ENCODE measurements at regions not wholly inside any gene's neighbourhood (a gene's known extent, or its start where the extent isn't known, plus 50 kb on each side); places are given as distances from the start of the nearest gene placed in this dataset.

DNA sequence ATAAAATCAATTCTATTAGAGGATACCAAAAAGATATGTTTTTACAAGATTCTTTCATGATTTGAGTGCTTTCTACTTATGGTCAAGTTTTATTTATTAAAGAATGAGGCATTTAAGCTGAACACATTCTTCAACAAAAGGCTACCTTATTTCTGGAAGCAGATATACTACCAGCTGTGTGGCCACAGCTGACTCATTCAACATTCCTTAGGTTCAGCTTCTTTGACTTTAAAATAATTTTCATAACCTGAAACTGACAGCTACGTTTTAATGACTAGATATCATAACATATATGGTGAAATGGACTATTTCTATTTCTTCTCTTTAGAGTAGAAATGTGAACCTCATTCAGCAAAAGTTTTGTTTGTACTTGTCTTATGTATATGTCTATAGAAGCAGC, 414.2 kb upstream of the SEMA3C start:
- TF ChIP-seq ADNP (CRISPR knock-in tag; IDR thresholded peaks at IDR 0.05) (no peak), TCF7L2 (IDR thresholded peaks at IDR 0.05; ENCODE audit: low read depth, low read length) (no peak), NCOR1 (IDR thresholded peaks at IDR 0.05; ENCODE audit: borderline replicate concordance, low read length) (no peak), GATAD2A (CRISPR knock-in tag; IDR thresholded peaks at IDR 0.05) (no peak), ZNF510 (CRISPR knock-in tag; IDR thresholded peaks at IDR 0.05; ENCODE audit: low read depth) (no peak), EZH2 (conservative IDR thresholded peaks at IDR 0.05; ENCODE audit: low read depth, low read length) (no peak), XBP1 (CRISPR knock-in tag; IDR thresholded peaks at IDR 0.05) (no peak), ARNT2 (CRISPR knock-in tag; IDR thresholded peaks at IDR 0.05; ENCODE audit: low read depth) (no peak), GTF3A (CRISPR knock-in tag; conservative IDR thresholded peaks at IDR 0.05) (no peak), TAF1 (CRISPR knock-in tag; IDR thresholded peaks at IDR 0.05) (no peak), ZNF777 (CRISPR knock-in tag; IDR thresholded peaks at IDR 0.05) (no peak), POLR2A (IDR thresholded peaks at IDR 0.05; ENCODE audit: insufficient read depth in 1 of 2, low read depth in 2 of 2, low read length in 2 of 2) (no peak), DNMT1 (CRISPR knock-in tag; IDR thresholded peaks at IDR 0.05) (no peak)
- TF ChIP-seq, protein P1, sequence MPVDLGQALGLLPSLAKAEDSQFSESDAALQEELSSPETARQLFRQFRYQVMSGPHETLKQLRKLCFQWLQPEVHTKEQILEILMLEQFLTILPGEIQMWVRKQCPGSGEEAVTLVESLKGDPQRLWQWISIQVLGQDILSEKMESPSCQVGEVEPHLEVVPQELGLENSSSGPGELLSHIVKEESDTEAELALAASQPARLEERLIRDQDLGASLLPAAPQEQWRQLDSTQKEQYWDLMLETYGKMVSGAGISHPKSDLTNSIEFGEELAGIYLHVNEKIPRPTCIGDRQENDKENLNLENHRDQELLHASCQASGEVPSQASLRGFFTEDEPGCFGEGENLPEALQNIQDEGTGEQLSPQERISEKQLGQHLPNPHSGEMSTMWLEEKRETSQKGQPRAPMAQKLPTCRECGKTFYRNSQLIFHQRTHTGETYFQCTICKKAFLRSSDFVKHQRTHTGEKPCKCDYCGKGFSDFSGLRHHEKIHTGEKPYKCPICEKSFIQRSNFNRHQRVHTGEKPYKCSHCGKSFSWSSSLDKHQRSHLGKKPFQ (CRISPR knock-in tag; IDR thresholded peaks at IDR 0.05; ENCODE audit: insufficient replicate concordance), result no peak

Data from HepG2 (cell line).